H54 (cell line): ENCODE measurements at regions not wholly inside any gene's neighbourhood (a gene's known extent, or its start where the extent isn't known, plus 50 kb on each side); places are given as distances from the start of the nearest gene placed in this dataset.

Source experiments
- DNase-seq: peaks from one replicate; pipeline ENCODE4 v3.0.0; 2011; ENCODE audit warnings: low spot score, mixed read lengths; ENCODE audit not compliant: insufficient read length
- FAIRE-seq: peaks from 3 replicates; lab custom pipeline; 2011; peaks lifted over from hg19 to GRCh38; lab: Jason Lieb, UNC
- POLR2A ChIP-seq: IDR thresholded peaks from 2 replicates; pipeline ENCODE4 v1.6.1; 2011; ENCODE audit warnings: low read depth, mild to moderate bottlenecking, low read length

- DNase-seq (no peak), FAIRE-seq (no peak)
- no peak for TF ChIP-seq POLR2A
Measured at GRCh38 chr4:22336822-22337221, 179.0 kb downstream of the ADGRA3 start.

- FAIRE-seq (no peak), DNase-seq (no peak)
- no peak for TF ChIP-seq POLR2A
Measured at GRCh38 chr4:22334155-22334554, 181.7 kb downstream of the ADGRA3 start.

GRCh38 chr4:22324422-22324821, 191.4 kb downstream of the ADGRA3 start:
- TF ChIP-seq POLR2A, result no peak
- no peak for DNase-seq
- no peak for FAIRE-seq

GRCh38 chr4:22323691-22324090, 192.2 kb downstream of the ADGRA3 start:
- DNase-seq (no peak), FAIRE-seq (no peak)
- TF ChIP-seq POLR2A, result no peak

GRCh38 chr4:22322996-22323395, 192.9 kb downstream of the ADGRA3 start:
- no peak for TF ChIP-seq POLR2A
- DNase-seq (no peak), FAIRE-seq (no peak)

GRCh38 chr4:22315628-22316027, 200.2 kb downstream of the ADGRA3 start:
- DNase-seq, result no peak
- FAIRE-seq, result no peak
- TF ChIP-seq POLR2A, result no peak

GRCh38 chr4:22313976-22314375, 201.9 kb downstream of the ADGRA3 start:
- DNase-seq, result no peak
- no peak for FAIRE-seq
- no peak for TF ChIP-seq POLR2A

GRCh38 chr4:22312113-22312512, 203.8 kb downstream of the ADGRA3 start:
- FAIRE-seq, result no peak
- DNase-seq, result no peak
- TF ChIP-seq POLR2A, result no peak

GRCh38 chr4:22301253-22301652, 214.6 kb downstream of the ADGRA3 start:
- no peak for FAIRE-seq
- TF ChIP-seq POLR2A, result no peak
- DNase-seq, result no peak

GRCh38 chr4:22299678-22300077, 216.2 kb downstream of the ADGRA3 start:
- DNase-seq, result no peak
- FAIRE-seq, result no peak
- TF ChIP-seq POLR2A, result no peak

GRCh38 chr4:22287631-22288030, 228.2 kb downstream of the ADGRA3 start:
- DNase-seq (no peak), FAIRE-seq (no peak)
- TF ChIP-seq POLR2A, result no peak

GRCh38 chr4:22268350-22269025, 247.4 kb downstream of the ADGRA3 start:
- DNase-seq, result no peak
- FAIRE-seq, result no peak
- TF ChIP-seq POLR2A, result no peak

- DNase-seq, result no peak
- no peak for TF ChIP-seq POLR2A
- FAIRE-seq, result no peak
Measured at GRCh38 chr4:22264261-22264660, 251.6 kb downstream of the ADGRA3 start.

- DNase-seq (no peak), FAIRE-seq (no peak)
- TF ChIP-seq POLR2A, result no peak
Measured at GRCh38 chr4:22253431-22253830, 262.4 kb downstream of the ADGRA3 start.

GRCh38 chr4:22246847-22247246, 269.0 kb downstream of the ADGRA3 start:
- no peak for FAIRE-seq
- DNase-seq, result no peak
- no peak for TF ChIP-seq POLR2A

GRCh38 chr4:22245294-22245693, 270.6 kb downstream of the ADGRA3 start:
- DNase-seq, result no peak
- no peak for FAIRE-seq
- TF ChIP-seq POLR2A, result no peak

- no peak for FAIRE-seq
- TF ChIP-seq POLR2A, result no peak
Measured at GRCh38 chr4:22241415-22241814, 274.5 kb downstream of the ADGRA3 start.

More at GRCh38 chr4:22241415-22241814, 274.5 kb downstream of the ADGRA3 start:
- DNase-seq, result no peak
